Panc1 (cell line): ENCODE measurements at regions not wholly inside any gene's neighbourhood (a gene's known extent, or its start where the extent isn't known, plus 50 kb on each side); places are given as distances from the start of the nearest gene placed in this dataset.
"Not testable (repeated sequence)": the region's sequence is repeated elsewhere in the genome, so short reads cannot be mapped to it uniquely, and the experiment has no call there.

Source experiments
- ATAC-seq: fragments of 200-7000 bp; cut with Tn5 transposase; 2 replicates; pipeline ENCODE4 v1.9.1; 2020; ENCODE audit warnings: mild to moderate bottlenecking, moderate library complexity
- BruUV-seq: library from RNA; stranded (reverse); fragments of 400-500 nt; replicated peaks from 2 replicates; lab custom pipeline; 2021; lab: Mats Ljungman, UMichigan
- CTCF ChIA-PET: fragments of 300-600 bp; sonication (Branson Sonifier 250); formaldehyde crosslinking; loops from one replicate; lab custom pipeline; 2022; ENCODE audit warnings: antibody characterized with exemption; lab: Charles Lee
- POLR2A ChIA-PET: fragments of 300-600 bp; sonication (Branson Sonifier 250); formaldehyde crosslinking; loops from one replicate; lab custom pipeline; 2022; ENCODE audit warnings: antibody characterized with exemption; lab: Charles Lee
- DNase-seq: peaks from one replicate; pipeline ENCODE4 v3.0.0-alpha.2; 2010; ENCODE audit warnings: low read depth, low spot score
- H3K27ac ChIP-seq: 2 replicates; pipeline ENCODE4 v1.5.1; 2011; ENCODE audit warnings: mild to moderate bottlenecking, low read length, inconsistent platforms
- H3K27me3 ChIP-seq: fragments of 200-500 bp; sonication (Bioruptor generic); 2 replicates; pipeline ENCODE4 v1.6.0; 2014; ENCODE audit warnings: low read length, inconsistent platforms; ENCODE audit not compliant: control insufficient read depth, insufficient read depth
- H3K36me3 ChIP-seq: fragments of 200-500 bp; sonication (Bioruptor generic); 2 replicates; pipeline ENCODE4 v1.5.1; 2014; ENCODE audit warnings: inconsistent platforms, mild to moderate bottlenecking, low read length, moderate library complexity; ENCODE audit not compliant: control insufficient read depth, insufficient read depth
- H3K4me1 ChIP-seq: 2 replicates; pipeline ENCODE4 v1.5.1; 2011; ENCODE audit warnings: inconsistent platforms, mild to moderate bottlenecking, low read length, moderate library complexity; ENCODE audit not compliant: control insufficient read depth, insufficient read depth
- H3K4me3 ChIP-seq, 2 experiments: 2 replicates each; pipeline ENCODE4 v1.5.1; 2011 to 2012; ENCODE audit warnings: low read depth in 2 of 2, low read length in 2 of 2, mild to moderate bottlenecking in 2 of 2, inconsistent platforms in 1 of 2, moderate library complexity in 1 of 2
- H3K9me3 ChIP-seq: fragments of 200-500 bp; sonication (Bioruptor generic); 2 replicates; pipeline ENCODE4 v1.5.1; 2014; ENCODE audit warnings: low read depth, mild to moderate bottlenecking, inconsistent platforms, low read length, moderate library complexity; ENCODE audit not compliant: control insufficient read depth, insufficient read depth
- CTCF ChIP-seq: fragments of 450-650 bp; IDR thresholded peaks from 2 replicates; pipeline ENCODE4 v1.5.1; 2017; ENCODE audit warnings: mild to moderate bottlenecking
- POLR2AphosphoS5 ChIP-seq: IDR thresholded peaks from 2 replicates; pipeline ENCODE4 v1.6.1; 2012; ENCODE audit warnings: mild to moderate bottlenecking, low read depth, low read length, moderate library complexity
- REST ChIP-seq, 2 experiments: IDR thresholded peaks; 2 replicates each; pipeline ENCODE4 v1.6.1; 2011 to 2012; ENCODE audit warnings: low read depth in 2 of 2, control low read depth in 1 of 2, low read length in 1 of 2, mild to moderate bottlenecking in 1 of 2, moderate library complexity in 1 of 2; ENCODE audit not compliant: insufficient read depth in 1 of 2
- SIN3A ChIP-seq: IDR thresholded peaks from 2 replicates; pipeline ENCODE4 v1.6.1; 2012; ENCODE audit warnings: low read depth, mild to moderate bottlenecking, low read length, moderate library complexity, borderline replicate concordance; ENCODE audit not compliant: insufficient read depth
- TCF7L2 ChIP-seq: IDR thresholded peaks from 2 replicates; pipeline ENCODE4 v1.6.1; 2011; ENCODE audit warnings: mild to moderate bottlenecking, low read depth, low read length, inconsistent platforms
- in situ Hi-C: cut with HindIII; loops from 2 replicates; pipeline ENCODE4 v1.10.0; 2016; ENCODE audit warnings: low sequenced_read_pairs, low pct_unique_long_range_greater_than_20kb
- intact Hi-C: fragments of 100-400 bp; cut with micrococcal nuclease; formaldehyde crosslinking; loops from one replicate; pipeline ENCODE4 v1.10.0; 2022; ENCODE audit not compliant: unreplicated experiment

- intact Hi-C loops = no loop called here
- H3K27ac ChIP-seq = no peak overlapping the region
- no TSS peak for BruUV-seq
- H3K4me3 ChIP-seq = no peak overlapping the region
- H3K4me1 ChIP-seq = no peaks in the 10 kb centered on the region
- ChIA-PET CTCF (no interaction called here), POLR2A (no interaction called here)
- no peaks in the 10 kb centered on the region for H3K36me3 ChIP-seq
- no peaks in the 10 kb centered on the region for H3K9me3 ChIP-seq
- DNase-seq (no peak), ATAC-seq (no peak)
- in situ Hi-C loops = no loop called here
- no peaks in the 10 kb centered on the region for H3K27me3 ChIP-seq
- no peak for TF ChIP-seq CTCF
- no peak for TF ChIP-seq POLR2AphosphoS5
- TF ChIP-seq REST (IDR thresholded peaks at IDR 0.05; ENCODE audit: insufficient read depth in 1 of 2, low read depth in 2 of 2, low read length in 1 of 2) = no peak
- TF ChIP-seq TCF7L2 = no peak
- no peak for TF ChIP-seq SIN3A
These were observed 90.8 kb downstream of the STRADB start for GRCh38 chr2:201542291-201542690.

- BruUV-seq, intact Hi-C loops, H3K27ac ChIP-seq, H3K4me3 ChIP-seq, H3K27me3 ChIP-seq, H3K36me3 ChIP-seq, H3K4me1 ChIP-seq, DNase-seq, ATAC-seq, in situ Hi-C loops, H3K9me3 ChIP-seq, POLR2A ChIA-PET, CTCF ChIA-PET: not testable (repeated sequence)
These were observed 87.7 kb downstream of the STRADB start for GRCh38 chr2:201539271-201539670.

- ATAC-seq (no peak), DNase-seq (no peak)
- TF ChIP-seq CTCF (no peak), POLR2AphosphoS5 (no peak), REST (IDR thresholded peaks at IDR 0.05; ENCODE audit: insufficient read depth in 1 of 2, low read depth in 2 of 2, low read length in 1 of 2) (no peak), SIN3A (no peak), TCF7L2 (no peak)
- in situ Hi-C loops (no loop called here), intact Hi-C loops (no loop called here)
- POLR2A ChIA-PET = no interaction called here
- peaks cover 2% of the 10 kb centered on the region; the same call in 1 of the 2 replicates for H3K27me3 ChIP-seq
- H3K27ac ChIP-seq = no peak overlapping the region
- no peaks in the 10 kb centered on the region for H3K4me1 ChIP-seq
- H3K4me3 ChIP-seq = no peak overlapping the region
- no peaks in the 10 kb centered on the region for H3K9me3 ChIP-seq
- H3K36me3 ChIP-seq = no peaks in the 10 kb centered on the region
- no TSS peak for BruUV-seq
- CTCF ChIA-PET = no interaction called here
These were observed 86.5 kb downstream of the STRADB start for GRCh38 chr2:201538025-201538424.
